HepG2 (cell line): ENCODE measurements at regions not wholly inside any gene's neighbourhood (a gene's known extent, or its start where the extent isn't known, plus 50 kb on each side); places are given as distances from the start of the nearest gene placed in this dataset.

Experiments
- ATAC-seq: fragments of 200-7000 bp; cut with Tn5 transposase; 3 replicates; pipeline ENCODE4 v1.9.1; 2020; ENCODE audit warnings: mild to moderate bottlenecking, moderate library complexity
- BruUV-seq: library from RNA; stranded (reverse); fragments of 400-500 nt; replicated peaks from 2 replicates; lab custom pipeline; 2021; lab: Mats Ljungman, UMichigan
- CTCF ChIA-PET: fragments of 300-600 bp; formaldehyde crosslinking; extraction: SDS; loops from one replicate; lab custom pipeline; 2021; ENCODE audit warnings: low total read pairs, inconsistent platforms, low intra/inter-chr PET ratio; lab: Yijun Ruan, JAX
- POLR2A ChIA-PET: fragments of 350-600 bp; sonication (Branson Sonifier 250); formaldehyde crosslinking; loops from one replicate; lab custom pipeline; 2020; ENCODE audit warnings: antibody characterized with exemption, inconsistent platforms; lab: Yijun Ruan, JAX
- DNase-seq: peaks from one replicate; pipeline ENCODE4 v3.0.0-alpha.2; 2015; ENCODE audit warnings: low spot score
- FAIRE-seq: peaks from 3 replicates; lab custom pipeline; 2011; peaks lifted over from hg19 to GRCh38; lab: Jason Lieb, UNC
- H2AFZ ChIP-seq: one replicate; pipeline ENCODE4 v1.6.1; 2011; ENCODE audit warnings: low read length, inconsistent platforms
- H3K27ac ChIP-seq: fragments of 300-600 bp; 3 replicates; pipeline ENCODE4 v1.8.0; 2011; ENCODE audit warnings: mixed run types, mild to moderate bottlenecking, mixed read lengths, low read length, inconsistent platforms; ENCODE audit not compliant: insufficient read depth; ENCODE audit errors: extremely low read length
- H3K27me3 ChIP-seq, 2 experiments: fragments of 200-600 bp in 1 of 2; 2 replicates in 1 of 2; 3 replicates in 1 of 2; pipeline versions ENCODE4 v1.6.0 to v1.8.0; 2011; ENCODE audit warnings: low read length in 2 of 2, mild to moderate bottlenecking in 2 of 2, moderate library complexity in 2 of 2, inconsistent platforms in 1 of 2; ENCODE audit not compliant: insufficient read depth in 2 of 2, control insufficient read depth in 1 of 2
- H3K36me3 ChIP-seq, 2 experiments: fragments of 200-600 bp in 1 of 2; replicated peaks in 1 of 2; 2 replicates in 1 of 2; 3 replicates in 1 of 2; pipeline versions ENCODE4 v1.5.1 to v1.8.0; 2011; ENCODE audit warnings: low read length in 2 of 2, inconsistent platforms in 1 of 2; ENCODE audit not compliant: insufficient read depth in 2 of 2, control insufficient read depth in 1 of 2
- H3K4me1 ChIP-seq: 2 replicates; pipeline ENCODE4 v1.5.1; 2012; ENCODE audit warnings: low read length, inconsistent platforms; ENCODE audit not compliant: insufficient read depth
- H3K4me2 ChIP-seq: 2 replicates; pipeline ENCODE4 v1.6.0; 2011; ENCODE audit warnings: low read depth, low read length, inconsistent platforms
- H3K4me3 ChIP-seq, 3 experiments: fragments of 200-600 bp in 1 of 3; sonication (generic), shearing (Covaris generic) in 1 of 3; replicated peaks in 1 of 3; 2 replicates each; pipeline ENCODE4 v1.5.1; 2011 to 2016; ENCODE audit warnings: low read length in 3 of 3, inconsistent platforms in 2 of 3, low read depth in 2 of 3, mild to moderate bottlenecking in 2 of 3, control low read depth in 1 of 3, mixed read lengths in 1 of 3; ENCODE audit not compliant: insufficient read depth in 1 of 3
- H3K79me2 ChIP-seq: one replicate; pipeline ENCODE4 v1.6.1; 2011; ENCODE audit warnings: low read length, inconsistent platforms; ENCODE audit not compliant: insufficient read depth
- H3K9ac ChIP-seq: 2 replicates; pipeline ENCODE4 v1.6.0; 2011; ENCODE audit warnings: mild to moderate bottlenecking, low read depth, low read length, inconsistent platforms; ENCODE audit not compliant: insufficient read depth
- H3K9me3 ChIP-seq: 2 replicates; pipeline ENCODE4 v1.5.1; 2012; ENCODE audit warnings: mild to moderate bottlenecking, low read length
- H4K20me1 ChIP-seq: 2 replicates; pipeline ENCODE4 v1.6.0; 2011; ENCODE audit warnings: inconsistent platforms, mild to moderate bottlenecking, low read length, moderate library complexity; ENCODE audit not compliant: insufficient read depth
- ATF3 ChIP-seq: sonication (generic); formaldehyde crosslinking; IDR thresholded peaks from 2 replicates; pipeline ENCODE4 v1.4.0; 2020; ENCODE audit warnings: missing genetic modification reagents
- BCLAF1 ChIP-seq: fragments of 450-650 bp; IDR thresholded peaks from 2 replicates; pipeline ENCODE4 v1.6.1; 2017; ENCODE audit warnings: mild to moderate bottlenecking
- HNRNPH1 ChIP-seq: fragments of 200-400 bp; formaldehyde crosslinking; optimal IDR thresholded peaks from 2 replicates; pipeline ENCODE3; 2017; ENCODE audit warnings: mild to moderate bottlenecking, low read depth, low read length
- KDM6A ChIP-seq: IDR thresholded peaks from 2 replicates; pipeline ENCODE4 v1.6.1; 2016; ENCODE audit warnings: low read depth
- RNF219 ChIP-seq: sonication (generic); formaldehyde crosslinking; IDR thresholded peaks from 2 replicates; pipeline ENCODE4 v1.5.0; 2020; ENCODE audit warnings: mild to moderate bottlenecking, missing genetic modification reagents
- SMAD3 ChIP-seq: sonication (generic); formaldehyde crosslinking; IDR thresholded peaks from 2 replicates; pipeline ENCODE4 v1.4.0; 2020; ENCODE audit warnings: missing genetic modification reagents
- TEF ChIP-seq: sonication (generic); formaldehyde crosslinking; IDR thresholded peaks from 2 replicates; pipeline ENCODE4 v1.5.0; 2020; ENCODE audit warnings: missing genetic modification reagents
- ZNF614 ChIP-seq: IDR thresholded peaks from 2 replicates; pipeline ENCODE4 v1.6.1; 2018; ENCODE audit warnings: missing biosample characterization, missing genetic modification reagents, inconsistent platforms, borderline replicate concordance
- WGBS: methylation state at CpG from one replicate; pipeline ENCODE4 v1.1.6; 2017; ENCODE audit warnings: low lambda C conversion rate; 5-methylcytosine and 5-hydroxymethylcytosine counted together
- in situ Hi-C: cut with HindIII; loops from 2 replicates; pipeline ENCODE4 v1.10.0; 2017; ENCODE audit warnings: low pct_unique_long_range_greater_than_20kb; ENCODE audit not compliant: extremely low pct_ligation_motif_present
- intact Hi-C: fragments of 100-400 bp; cut with micrococcal nuclease; formaldehyde crosslinking; loops from one replicate; pipeline ENCODE4 v1.10.0; 2022; ENCODE audit not compliant: unreplicated experiment

GRCh38 chr20:60937585-60937984, 314.5 kb upstream of the CDH4 start:
- peaks cover 55% of the 10 kb centered on the region for H3K9me3 ChIP-seq
- 13% methylated on average over 10 of the region's 10 CpGs for WGBS
- H4K20me1 ChIP-seq: no peaks in the 10 kb centered on the region
- no peak for ATAC-seq
- H3K4me1 ChIP-seq: no peaks in the 10 kb centered on the region
- H3K9ac ChIP-seq: no peak overlapping the region
- in situ Hi-C loops (no loop called here), intact Hi-C loops (no loop called here)
- TF ChIP-seq HNRNPH1 (no peak), KDM6A (CRISPR knock-in tag) (no peak), BCLAF1 (no peak), RNF219 (CRISPR knock-in tag) (no peak), TEF (CRISPR knock-in tag) (no peak), ZNF614 (no peak), SMAD3 (no peak), ATF3 (CRISPR knock-in tag) (no peak)
- no TSS peak for BruUV-seq
- ChIA-PET CTCF (no interaction called here), POLR2A (no interaction called here)
- no peak for DNase-seq
- no peak overlapping the region for H2AFZ ChIP-seq
- H3K27ac ChIP-seq: no peak overlapping the region
- H3K4me3 ChIP-seq: no peak overlapping the region
- H3K27me3 ChIP-seq: no peaks in the 10 kb centered on the region
- no peaks in the 10 kb centered on the region for H3K36me3 ChIP-seq
- no peaks in the 10 kb centered on the region for H3K79me2 ChIP-seq
- no peak for FAIRE-seq
- no peak overlapping the region for H3K4me2 ChIP-seq
